OCI-LY1 (cell line): ENCODE measurements at regions not wholly inside any gene's neighbourhood (a gene's known extent, or its start where the extent isn't known, plus 50 kb on each side); places are given as distances from the start of the nearest gene placed in this dataset.
"Not testable (repeated sequence)": the region's sequence is repeated elsewhere in the genome, so short reads cannot be mapped to it uniquely, and the experiment has no call there.

Experiments
- H2AFZ ChIP-seq: fragments of 200-600 bp; sonication (generic), shearing (Covaris generic); 2 replicates; pipeline ENCODE4 v1.6.0; 2014; ENCODE audit warnings: antibody characterized with exemption, mild to moderate bottlenecking, low read length
- H3F3A ChIP-seq: fragments of 200-600 bp; sonication (generic), shearing (Covaris generic); 2 replicates; pipeline ENCODE4 v1.6.0; 2014; ENCODE audit warnings: mild to moderate bottlenecking, antibody characterized with exemption, low read length, moderate library complexity; ENCODE audit not compliant: insufficient read depth
- H3K27ac ChIP-seq: fragments of 200-600 bp; sonication (generic); 2 replicates; pipeline ENCODE4 v1.5.1; 2014; ENCODE audit warnings: low read length, mixed run types, mild to moderate bottlenecking, low read depth; ENCODE audit not compliant: poor library complexity, severe bottlenecking
- H3K27me3 ChIP-seq: fragments of 200-600 bp; sonication (generic); 2 replicates; pipeline ENCODE4 v1.6.0; 2014; ENCODE audit warnings: antibody characterized with exemption, mild to moderate bottlenecking, low read length, moderate library complexity; ENCODE audit not compliant: insufficient read depth
- H3K36me3 ChIP-seq: fragments of 200-600 bp; sonication (generic); 2 replicates; pipeline ENCODE4 v1.6.1; 2014; ENCODE audit warnings: mild to moderate bottlenecking, antibody characterized with exemption, low read length, moderate library complexity, mixed read lengths; ENCODE audit not compliant: insufficient read depth
- H3K4me1 ChIP-seq: fragments of 200-600 bp; sonication (generic); 2 replicates; pipeline ENCODE4 v1.5.1; 2014; ENCODE audit warnings: mild to moderate bottlenecking, low read length, moderate library complexity; ENCODE audit not compliant: insufficient read depth, severe bottlenecking
- H3K4me2 ChIP-seq: fragments of 200-600 bp; sonication (generic), shearing (Covaris generic); 2 replicates; pipeline ENCODE4 v1.6.1; 2014; ENCODE audit warnings: low read length
- H3K4me3 ChIP-seq: fragments of 200-600 bp; sonication (generic); 2 replicates; pipeline ENCODE4 v1.5.1; 2014; ENCODE audit warnings: low read length, low read depth, mild to moderate bottlenecking, mixed read lengths; ENCODE audit not compliant: poor library complexity, severe bottlenecking
- H3K79me2 ChIP-seq: fragments of 200-600 bp; shearing (Covaris generic); 2 replicates; pipeline ENCODE4 v1.6.1; 2016; ENCODE audit warnings: mixed run types, low read length, mixed read lengths; ENCODE audit not compliant: insufficient read depth
- H3K9ac ChIP-seq: fragments of 200-600 bp; sonication (generic), shearing (Covaris generic); 2 replicates; pipeline ENCODE4 v1.6.1; 2014; ENCODE audit warnings: mild to moderate bottlenecking, low read length, mixed read lengths
- H3K9me2 ChIP-seq: fragments of 200-600 bp; sonication (generic), shearing (Covaris generic); 2 replicates; pipeline ENCODE4 v1.6.1; 2014; ENCODE audit warnings: low read depth, mild to moderate bottlenecking, low read length, mixed read lengths
- H3K9me3 ChIP-seq: fragments of 200-600 bp; shearing (Covaris generic); 2 replicates; pipeline ENCODE4 v1.6.1; 2014; ENCODE audit warnings: low read length, mixed read lengths
- H4K20me1 ChIP-seq: fragments of 200-600 bp; sonication (generic), shearing (Covaris generic); 2 replicates; pipeline ENCODE4 v1.6.0; 2016; ENCODE audit warnings: mild to moderate bottlenecking, low read length; ENCODE audit not compliant: insufficient read depth
- EZH2 ChIP-seq: fragments of 200-600 bp; sonication (generic), shearing (Covaris generic); IDR thresholded peaks from 2 replicates; pipeline ENCODE4 v1.8.0; 2017; ENCODE audit warnings: borderline replicate concordance, mixed run types, mild to moderate bottlenecking, antibody characterized with exemption, low read length, moderate library complexity, mixed read lengths
- TF ChIP-seq, protein P1 (sequence below): fragments of 200-600 bp; sonication (generic), shearing (Covaris generic); IDR thresholded peaks from 2 replicates; pipeline ENCODE4 v1.5.1; 2017; ENCODE audit warnings: mild to moderate bottlenecking, antibody characterized with exemption, low read length, moderate library complexity, mixed read lengths

- Histone ChIP-seq H3K27ac (no peak overlapping the region), H3K36me3 (no peaks in the 10 kb centered on the region), H2AFZ (no peak overlapping the region), H3K27me3 (no peaks in the 10 kb centered on the region), H3K9me2 (no peaks in the 10 kb centered on the region), H4K20me1 (no peaks in the 10 kb centered on the region), H3K9me3 (no peaks in the 10 kb centered on the region), H3K4me3 (no peak overlapping the region), H3K79me2 (no peaks in the 10 kb centered on the region), H3F3A (no peaks in the 10 kb centered on the region), H3K9ac (no peak overlapping the region), H3K4me2 (no peak overlapping the region), H3K4me1 (no peaks in the 10 kb centered on the region)
- no peak for TF ChIP-seq EZH2
- TF ChIP-seq, protein P1, sequence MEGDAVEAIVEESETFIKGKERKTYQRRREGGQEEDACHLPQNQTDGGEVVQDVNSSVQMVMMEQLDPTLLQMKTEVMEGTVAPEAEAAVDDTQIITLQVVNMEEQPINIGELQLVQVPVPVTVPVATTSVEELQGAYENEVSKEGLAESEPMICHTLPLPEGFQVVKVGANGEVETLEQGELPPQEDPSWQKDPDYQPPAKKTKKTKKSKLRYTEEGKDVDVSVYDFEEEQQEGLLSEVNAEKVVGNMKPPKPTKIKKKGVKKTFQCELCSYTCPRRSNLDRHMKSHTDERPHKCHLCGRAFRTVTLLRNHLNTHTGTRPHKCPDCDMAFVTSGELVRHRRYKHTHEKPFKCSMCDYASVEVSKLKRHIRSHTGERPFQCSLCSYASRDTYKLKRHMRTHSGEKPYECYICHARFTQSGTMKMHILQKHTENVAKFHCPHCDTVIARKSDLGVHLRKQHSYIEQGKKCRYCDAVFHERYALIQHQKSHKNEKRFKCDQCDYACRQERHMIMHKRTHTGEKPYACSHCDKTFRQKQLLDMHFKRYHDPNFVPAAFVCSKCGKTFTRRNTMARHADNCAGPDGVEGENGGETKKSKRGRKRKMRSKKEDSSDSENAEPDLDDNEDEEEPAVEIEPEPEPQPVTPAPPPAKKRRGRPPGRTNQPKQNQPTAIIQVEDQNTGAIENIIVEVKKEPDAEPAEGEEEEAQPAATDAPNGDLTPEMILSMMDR, result no peak
Measured at GRCh38 chr6:86070151-86070550, 427.5 kb upstream of the SYNCRIP start.

GRCh38 chr6:86065002-86065401 is 422.3 kb upstream of the SYNCRIP start:
- not testable (repeated sequence) for H3K79me2 ChIP-seq, H3K27ac ChIP-seq, H2AFZ ChIP-seq, H3K9me3 ChIP-seq, H4K20me1 ChIP-seq, H3K36me3 ChIP-seq, H3K4me2 ChIP-seq, H3K9ac ChIP-seq, H3K4me3 ChIP-seq, H3K4me1 ChIP-seq, H3K9me2 ChIP-seq, H3K27me3 ChIP-seq, H3F3A ChIP-seq

- H2AFZ ChIP-seq, H3K9ac ChIP-seq: not testable (repeated sequence)
Measured at GRCh38 chr6:86057293-86057980, 414.8 kb upstream of the SYNCRIP start.

DNA sequence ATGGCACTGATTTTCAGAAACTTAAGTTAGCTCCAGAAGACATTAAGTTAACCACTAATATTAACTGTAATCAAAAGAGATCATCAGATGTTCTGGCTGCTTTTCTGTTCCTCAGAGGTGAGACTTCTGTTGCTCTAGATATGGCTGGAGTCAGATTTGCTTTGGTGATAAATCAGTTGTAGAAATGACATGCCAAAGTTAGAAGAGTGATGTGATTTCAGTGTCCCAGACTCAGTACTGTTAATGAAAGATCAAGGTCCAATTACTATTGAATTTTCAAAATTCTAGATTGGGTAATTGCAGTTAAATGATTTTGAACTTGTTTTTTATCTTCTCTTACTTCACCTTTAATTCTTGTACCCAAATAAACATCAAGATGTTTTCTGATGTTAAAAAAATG is 402.4 kb upstream of the SYNCRIP start:
- H2AFZ ChIP-seq, result no peak overlapping the region
- H3K4me2 ChIP-seq, result no peak overlapping the region
- H3K27me3 ChIP-seq, result no peaks in the 10 kb centered on the region
- no peaks in the 10 kb centered on the region for H3K4me1 ChIP-seq
- H3K9me3 ChIP-seq, result no peaks in the 10 kb centered on the region
- H3K36me3 ChIP-seq, result no peaks in the 10 kb centered on the region
- no peaks in the 10 kb centered on the region for H3K9me2 ChIP-seq
- H3K79me2 ChIP-seq, result no peaks in the 10 kb centered on the region
- H4K20me1 ChIP-seq, result no peaks in the 10 kb centered on the region
- H3K27ac ChIP-seq, result no peak overlapping the region
- no peak overlapping the region for H3K4me3 ChIP-seq
- no peak overlapping the region for H3K9ac ChIP-seq
- no peaks in the 10 kb centered on the region for H3F3A ChIP-seq
- TF ChIP-seq, protein P1, result no peak
- no peak for TF ChIP-seq EZH2

More at GRCh38 chr6:86057293-86057980, 414.8 kb upstream of the SYNCRIP start:
- not testable (repeated sequence) for H3K4me1 ChIP-seq, H3K79me2 ChIP-seq, H3F3A ChIP-seq, H3K27me3 ChIP-seq, H4K20me1 ChIP-seq, H3K36me3 ChIP-seq, H3K9me3 ChIP-seq, H3K4me2 ChIP-seq, H3K9me2 ChIP-seq, H3K4me3 ChIP-seq, H3K27ac ChIP-seq
